ENCODE measurements at regions not wholly inside any gene's neighbourhood (a gene's known extent, or its start where the extent isn't known, plus 50 kb on each side); places are given as distances from the start of the nearest gene placed in this dataset.

- TF ChIP-seq CTCF (IDR thresholded peaks at IDR 0.05) (no peak), EZH2phosphoT487 (IDR thresholded peaks at IDR 0.05) (no peak), EZH2 (IDR thresholded peaks at IDR 0.05) (no peak)
Measured at GRCh38 chr2:212606232-212606631, 67.6 kb upstream of the ERBB4 start.
